HUES6 (cell line): ENCODE measurements at regions not wholly inside any gene's neighbourhood (a gene's known extent, or its start where the extent isn't known, plus 50 kb on each side); places are given as distances from the start of the nearest gene placed in this dataset.
"Not testable (repeated sequence)": the region's sequence is repeated elsewhere in the genome, so short reads cannot be mapped to it uniquely, and the experiment has no call there.

ENCODE experiments used
- H3K27ac ChIP-seq: 2 replicates; pipeline ENCODE4 v1.7.0; 2013; ENCODE audit warnings: low read depth, mild to moderate bottlenecking, low read length, inconsistent platforms
- H3K27me3 ChIP-seq: 2 replicates; pipeline ENCODE4 v1.6.1; 2013; ENCODE audit warnings: low read length; ENCODE audit not compliant: control insufficient read depth, insufficient read depth
- H3K36me3 ChIP-seq: 2 replicates; pipeline ENCODE4 v1.6.1; 2013; ENCODE audit warnings: low read length; ENCODE audit not compliant: control insufficient read depth, insufficient read depth
- H3K4me1 ChIP-seq: 2 replicates; pipeline ENCODE4 v1.6.1; 2013; ENCODE audit warnings: low read length; ENCODE audit not compliant: control insufficient read depth, insufficient read depth
- H3K4me3 ChIP-seq: 2 replicates; pipeline ENCODE4 v1.5.1; 2013; ENCODE audit warnings: low read depth, low read length
- H3K9ac ChIP-seq: one replicate; pipeline ENCODE4 v1.6.1; 2013; ENCODE audit warnings: mild to moderate bottlenecking, low read length
- H3K9me3 ChIP-seq: 2 replicates; pipeline ENCODE4 v1.6.1; 2013; ENCODE audit warnings: low read depth, low read length; ENCODE audit not compliant: control insufficient read depth, insufficient read depth

GRCh38 chr13:54387625-54388024 is 1359.0 kb downstream of the OLFM4 start:
- Histone ChIP-seq H3K36me3 (no peaks in the 10 kb centered on the region), H3K27me3 (peaks cover 68% of the 10 kb centered on the region), H3K4me1 (peaks cover 24% of the 10 kb centered on the region), H3K27ac (no peak overlapping the region), H3K4me3 (no peak overlapping the region), H3K9me3 (no peaks in the 10 kb centered on the region), H3K9ac (no peak overlapping the region)

GRCh38 chr13:54390841-54391240 is 1362.2 kb downstream of the OLFM4 start:
- Histone ChIP-seq H3K27ac (no peak overlapping the region), H3K9ac (no peak overlapping the region), H3K4me1 (peaks cover 28% of the 10 kb centered on the region), H3K9me3 (no peaks in the 10 kb centered on the region), H3K36me3 (no peaks in the 10 kb centered on the region), H3K27me3 (peaks cover 49% of the 10 kb centered on the region), H3K4me3 (no peak overlapping the region)

GRCh38 chr13:54394085-54394700 is 1365.6 kb downstream of the OLFM4 start:
- H3K9ac ChIP-seq = no peak overlapping the region
- no peak overlapping the region for H3K27ac ChIP-seq
- H3K36me3 ChIP-seq = no peaks in the 10 kb centered on the region
- peaks cover 15% of the 10 kb centered on the region; the same call in 1 of the 2 replicates for H3K27me3 ChIP-seq
- no peaks in the 10 kb centered on the region for H3K9me3 ChIP-seq
- peaks cover 15% of the 10 kb centered on the region for H3K4me1 ChIP-seq
- H3K4me3 ChIP-seq = no peak overlapping the region

- peaks cover 12% of the 10 kb centered on the region for H3K4me1 ChIP-seq
- H3K4me3 ChIP-seq = no peak overlapping the region
- H3K27me3 ChIP-seq = peaks cover 10% of the 10 kb centered on the region; the same call in 1 of the 2 replicates
- no peaks in the 10 kb centered on the region for H3K9me3 ChIP-seq
- H3K27ac ChIP-seq = no peak overlapping the region
- H3K36me3 ChIP-seq = no peaks in the 10 kb centered on the region
- H3K9ac ChIP-seq = no peak overlapping the region
Measured at GRCh38 chr13:54394908-54395307, 1366.3 kb downstream of the OLFM4 start.

- Histone ChIP-seq H3K27me3 (no peaks in the 10 kb centered on the region), H3K9ac (no peak overlapping the region), H3K4me3 (no peak overlapping the region), H3K27ac (no peak overlapping the region), H3K9me3 (no peaks in the 10 kb centered on the region), H3K4me1 (no peaks in the 10 kb centered on the region), H3K36me3 (no peaks in the 10 kb centered on the region)
Measured at GRCh38 chr13:54402495-54402894, 1373.9 kb downstream of the OLFM4 start.

GRCh38 chr13:54415753-54416366 is 1387.2 kb downstream of the OLFM4 start:
- Histone ChIP-seq H3K4me1 (peaks cover 15% of the 10 kb centered on the region), H3K27ac (no peak overlapping the region), H3K9ac (no peak overlapping the region), H3K27me3 (no peaks in the 10 kb centered on the region), H3K4me3 (no peak overlapping the region), H3K36me3 (no peaks in the 10 kb centered on the region), H3K9me3 (no peaks in the 10 kb centered on the region; the same call in 1 of the 2 replicates)

GRCh38 chr13:54422946-54423345 is 1394.3 kb downstream of the OLFM4 start:
- H3K9ac ChIP-seq, H3K4me3 ChIP-seq, H3K27ac ChIP-seq, H3K9me3 ChIP-seq, H3K36me3 ChIP-seq, H3K4me1 ChIP-seq, H3K27me3 ChIP-seq: not testable (repeated sequence)

- H3K9ac ChIP-seq = no peak overlapping the region
- no peak overlapping the region for H3K4me3 ChIP-seq
- H3K9me3 ChIP-seq = no peaks in the 10 kb centered on the region
- no peaks in the 10 kb centered on the region for H3K36me3 ChIP-seq
- H3K27ac ChIP-seq = no peak overlapping the region
- no peaks in the 10 kb centered on the region for H3K4me1 ChIP-seq
- no peaks in the 10 kb centered on the region for H3K27me3 ChIP-seq
Measured at GRCh38 chr13:54424344-54424743, 1395.7 kb downstream of the OLFM4 start.

- Histone ChIP-seq H3K27ac (no peak overlapping the region), H3K36me3 (no peaks in the 10 kb centered on the region), H3K9ac (no peak overlapping the region), H3K9me3 (no peaks in the 10 kb centered on the region), H3K4me3 (no peak overlapping the region), H3K27me3 (no peaks in the 10 kb centered on the region), H3K4me1 (no peaks in the 10 kb centered on the region)
Measured at GRCh38 chr13:54433493-54434206, 1405.0 kb downstream of the OLFM4 start.

GRCh38 chr13:54440853-54441400 is 1412.3 kb downstream of the OLFM4 start:
- not testable (repeated sequence) for H3K36me3 ChIP-seq, H3K9ac ChIP-seq, H3K4me1 ChIP-seq, H3K27me3 ChIP-seq, H3K9me3 ChIP-seq, H3K27ac ChIP-seq, H3K4me3 ChIP-seq

- no peaks in the 10 kb centered on the region for H3K4me1 ChIP-seq
- no peaks in the 10 kb centered on the region for H3K9me3 ChIP-seq
- H3K27me3 ChIP-seq = no peaks in the 10 kb centered on the region
- no peak overlapping the region for H3K4me3 ChIP-seq
- H3K36me3 ChIP-seq = no peaks in the 10 kb centered on the region
- H3K27ac ChIP-seq = no peak overlapping the region
- no peak overlapping the region for H3K9ac ChIP-seq
Measured at GRCh38 chr13:54445453-54445852, 1416.8 kb downstream of the OLFM4 start.
